H9 (cell line): ENCODE measurements at regions not wholly inside any gene's neighbourhood (a gene's known extent, or its start where the extent isn't known, plus 50 kb on each side); places are given as distances from the start of the nearest gene placed in this dataset.

Source experiments
- DNase-seq: peaks from one replicate; pipeline ENCODE4 v3.0.0-alpha.2; 2017
- H2AFZ ChIP-seq: one replicate; pipeline ENCODE4 v1.6.1; 2013; ENCODE audit warnings: mild to moderate bottlenecking, low read length, control low read depth, moderate library complexity
- H2AK5ac ChIP-seq: 2 replicates; pipeline ENCODE4 v1.6.1; 2013; ENCODE audit warnings: low read length, control low read depth, mixed read lengths; ENCODE audit not compliant: insufficient read length
- H2BK120ac ChIP-seq: one replicate; pipeline ENCODE4 v1.6.1; 2013; ENCODE audit warnings: low read depth, mild to moderate bottlenecking, low read length, control low read depth, inconsistent platforms; ENCODE audit not compliant: poor library complexity, severe bottlenecking
- H2BK12ac ChIP-seq: 2 replicates; pipeline ENCODE4 v1.6.1; 2013; ENCODE audit warnings: low read length, control low read depth, mixed read lengths, low read depth; ENCODE audit not compliant: insufficient read length
- H2BK15ac ChIP-seq: 2 replicates; pipeline ENCODE4 v1.6.1; 2013; ENCODE audit warnings: low read depth, low read length, control low read depth
- H2BK20ac ChIP-seq: one replicate; pipeline ENCODE4 v1.6.1; 2013; ENCODE audit warnings: low read depth, mild to moderate bottlenecking, low read length, control low read depth, inconsistent platforms; ENCODE audit not compliant: poor library complexity, severe bottlenecking
- H2BK5ac ChIP-seq: 2 replicates; pipeline ENCODE4 v1.6.1; 2013; ENCODE audit warnings: low read length, control low read depth, mixed read lengths; ENCODE audit not compliant: insufficient read length
- H3K14ac ChIP-seq: 2 replicates; pipeline ENCODE4 v1.6.1; 2013; ENCODE audit warnings: low read length, control low read depth; ENCODE audit not compliant: insufficient read depth
- H3K18ac ChIP-seq: 2 replicates; pipeline ENCODE4 v1.6.1; 2013; ENCODE audit warnings: low read depth, mild to moderate bottlenecking, mixed read lengths, low read length, control low read depth; ENCODE audit not compliant: insufficient read length
- H3K23ac ChIP-seq: 2 replicates; pipeline ENCODE4 v1.6.1; 2013; ENCODE audit warnings: low read length, control low read depth, mixed read lengths, low read depth; ENCODE audit not compliant: insufficient read length
- H3K23me2 ChIP-seq: 2 replicates; pipeline ENCODE4 v1.6.1; 2013; ENCODE audit warnings: low read depth, mild to moderate bottlenecking, mixed read lengths, low read length, control low read depth; ENCODE audit not compliant: insufficient read length, poor library complexity, severe bottlenecking
- H3K27ac ChIP-seq: 2 replicates; pipeline ENCODE4 v1.5.1; 2013; ENCODE audit warnings: low read length, control low read depth, mixed read lengths, low read depth; ENCODE audit not compliant: insufficient read length
- H3K27me3 ChIP-seq: 2 replicates; pipeline ENCODE4 v1.6.1; 2013; ENCODE audit warnings: low read length, control low read depth, inconsistent platforms; ENCODE audit not compliant: insufficient read depth
- H3K4ac ChIP-seq: 2 replicates; pipeline ENCODE4 v1.6.1; 2013; ENCODE audit warnings: low read depth, mild to moderate bottlenecking, control low read depth, inconsistent platforms, low read length, moderate library complexity
- H3K4me1 ChIP-seq: 2 replicates; pipeline ENCODE4 v1.6.1; 2013; ENCODE audit warnings: low read length, control low read depth, inconsistent platforms; ENCODE audit not compliant: insufficient read depth
- H3K4me2 ChIP-seq: 2 replicates; pipeline ENCODE4 v1.6.1; 2013; ENCODE audit warnings: low read length, control low read depth, mixed read lengths; ENCODE audit not compliant: insufficient read length, insufficient read depth
- H3K56ac ChIP-seq: 2 replicates; pipeline ENCODE4 v1.6.1; 2013; ENCODE audit warnings: low read depth, mild to moderate bottlenecking, mixed read lengths, low read length, control low read depth; ENCODE audit not compliant: insufficient read length
- H3K79me1 ChIP-seq: 2 replicates; pipeline ENCODE4 v1.6.1; 2013; ENCODE audit warnings: low read depth, mild to moderate bottlenecking, moderate library complexity, low read length, control low read depth, inconsistent platforms; ENCODE audit not compliant: insufficient read depth, poor library complexity, severe bottlenecking
- H3K79me2 ChIP-seq: 2 replicates; pipeline ENCODE4 v1.6.1; 2013; ENCODE audit warnings: low read length, control low read depth, inconsistent platforms; ENCODE audit not compliant: insufficient read depth
- H3K9ac ChIP-seq: 2 replicates; pipeline ENCODE4 v1.6.1; 2013; ENCODE audit warnings: low read length, control low read depth, mixed read lengths; ENCODE audit not compliant: insufficient read length; ENCODE audit errors: extremely low read depth
- H3K9me3 ChIP-seq: one replicate; pipeline ENCODE4 v1.6.1; 2013; ENCODE audit warnings: low read depth, low read length, inconsistent platforms; ENCODE audit not compliant: control insufficient read depth
- H3T11ph ChIP-seq: one replicate; pipeline ENCODE4 v1.6.1; 2013; ENCODE audit warnings: mild to moderate bottlenecking, low read length, control low read depth, inconsistent platforms
- H4K20me1 ChIP-seq: one replicate; pipeline ENCODE4 v1.6.1; 2013; ENCODE audit not compliant: control insufficient read depth, insufficient read length, insufficient read depth
- H4K5ac ChIP-seq: 2 replicates; pipeline ENCODE4 v1.6.1; 2013; ENCODE audit warnings: low read depth, mild to moderate bottlenecking, mixed read lengths, low read length, control low read depth; ENCODE audit not compliant: insufficient read length
- H4K8ac ChIP-seq: replicated peaks from 2 replicates; pipeline ENCODE4 v1.6.1; 2013; ENCODE audit warnings: low read length, control low read depth, mixed read lengths, low read depth; ENCODE audit not compliant: insufficient read length
- H4K91ac ChIP-seq: 2 replicates; pipeline ENCODE4 v1.6.1; 2013; ENCODE audit warnings: low read depth, mild to moderate bottlenecking, moderate library complexity, mixed read lengths, low read length, control low read depth; ENCODE audit not compliant: insufficient read length
- H3K27ac Mint-ChIP-seq, 3 experiments: 2 replicates in 2 of 3; 3 replicates in 1 of 3; pipeline ENCODE4 v1.8.0; 2020 to 2021; ENCODE audit warnings: mixed read lengths in 3 of 3, mild to moderate bottlenecking in 1 of 3, moderate library complexity in 1 of 3
- H3K27me3 Mint-ChIP-seq: 2 replicates; pipeline ENCODE4 v1.8.0; 2021; ENCODE audit warnings: low read depth, mild to moderate bottlenecking, moderate library complexity, mixed read lengths
- H3K36me3 Mint-ChIP-seq, 3 experiments: 2 replicates in 2 of 3; 3 replicates in 1 of 3; pipeline ENCODE4 v1.8.0; 2020 to 2021; ENCODE audit warnings: low read depth in 3 of 3, mixed read lengths in 3 of 3; ENCODE audit not compliant: insufficient read depth in 1 of 3
- H3K4me1 Mint-ChIP-seq, 2 experiments: 2 replicates each; pipeline ENCODE4 v1.8.0; 2020; ENCODE audit warnings: mixed read lengths in 2 of 2
- H3K4me3 Mint-ChIP-seq, 2 experiments: 2 replicates in 1 of 2; 3 replicates in 1 of 2; pipeline ENCODE4 v1.8.0; 2020 to 2021; ENCODE audit warnings: mild to moderate bottlenecking in 2 of 2, mixed read lengths in 2 of 2, moderate library complexity in 1 of 2
- H3K9me3 Mint-ChIP-seq, 2 experiments: 2 replicates in 1 of 2; 3 replicates in 1 of 2; pipeline ENCODE4 v1.8.0; 2020; ENCODE audit warnings: mild to moderate bottlenecking in 2 of 2, mixed read lengths in 2 of 2, moderate library complexity in 1 of 2
- CTCF ChIP-seq: fragments of 200-600 bp; sonication (generic); conservative IDR thresholded peaks from 3 replicates; pipeline ENCODE4 v1.8.0; 2021; ENCODE audit warnings: antibody characterized with exemption, mild to moderate bottlenecking
- WGBS: extraction: QIAGEN DNeasy Blood & Tissue Kit; methylation state at CpG from one replicate; pipeline ENCODE4 v1.1.7; 2013; ENCODE audit warnings: missing lambda C conversion rate, low lambda C conversion rate, mixed read lengths; ENCODE audit not compliant: insufficient read length; ENCODE audit errors: extremely low coverage; 5-methylcytosine and 5-hydroxymethylcytosine counted together

- H2BK5ac ChIP-seq = no peak overlapping the region
- H3K9me3 Mint-ChIP-seq = no peaks in the 10 kb centered on the region; a peak in 1 of 5 replicates
- H3K4me1 Mint-ChIP-seq = peaks cover 0 to 10% of the 10 kb centered on the region in 2 experiments; a peak in 3 of 4 replicates
- H2BK12ac ChIP-seq = no peak overlapping the region
- H3K23me2 ChIP-seq = no peaks in the 10 kb centered on the region
- no peaks in the 10 kb centered on the region for H3K27me3 ChIP-seq
- no peak overlapping the region for H4K91ac ChIP-seq
- no peak overlapping the region for H2AFZ ChIP-seq
- H3K27me3 Mint-ChIP-seq = no peaks in the 10 kb centered on the region
- DNase-seq = no peak
- no peaks in the 10 kb centered on the region for H3K4me1 ChIP-seq
- H3K4me3 Mint-ChIP-seq = no peak overlapping the region
- H2BK120ac ChIP-seq = no peak overlapping the region
- H2BK15ac ChIP-seq = no peak overlapping the region
- no peaks in the 10 kb centered on the region for H4K20me1 ChIP-seq
- no peak overlapping the region for H3K23ac ChIP-seq
- H3K9me3 ChIP-seq = no peaks in the 10 kb centered on the region
- H3T11ph ChIP-seq = no peak overlapping the region
- no peak overlapping the region for H2AK5ac ChIP-seq
- H3K27ac Mint-ChIP-seq = no peak overlapping the region
- no peak overlapping the region for H3K4me2 ChIP-seq
- H3K56ac ChIP-seq = no peak overlapping the region
- WGBS = no CpG with 5 or more reads among the region's 3 CpGs
- H4K5ac ChIP-seq = no peak overlapping the region
- H3K27ac ChIP-seq = no peak overlapping the region
- no peaks in the 10 kb centered on the region for H3K36me3 Mint-ChIP-seq
- no peak overlapping the region for H4K8ac ChIP-seq
- no peaks in the 10 kb centered on the region; the same call in 1 of the 2 replicates for H3K79me2 ChIP-seq
- TF ChIP-seq CTCF = no peak
- no peak overlapping the region for H3K4ac ChIP-seq
- H3K9ac ChIP-seq = no peak overlapping the region
- no peak overlapping the region for H3K14ac ChIP-seq
- no peak overlapping the region for H3K18ac ChIP-seq
- no peaks in the 10 kb centered on the region for H3K79me1 ChIP-seq
- no peak overlapping the region for H2BK20ac ChIP-seq
Measured at GRCh38 chr6:51468704-51469103, 618.7 kb downstream of the PKHD1 start.
